ENCODE measurements at regions not wholly inside any gene's neighbourhood (a gene's known extent, or its start where the extent isn't known, plus 50 kb on each side); places are given as distances from the start of the nearest gene placed in this dataset.
"Not testable (repeated sequence)": the region's sequence is repeated elsewhere in the genome, so short reads cannot be mapped to it uniquely, and the experiment has no call there.

DNA sequence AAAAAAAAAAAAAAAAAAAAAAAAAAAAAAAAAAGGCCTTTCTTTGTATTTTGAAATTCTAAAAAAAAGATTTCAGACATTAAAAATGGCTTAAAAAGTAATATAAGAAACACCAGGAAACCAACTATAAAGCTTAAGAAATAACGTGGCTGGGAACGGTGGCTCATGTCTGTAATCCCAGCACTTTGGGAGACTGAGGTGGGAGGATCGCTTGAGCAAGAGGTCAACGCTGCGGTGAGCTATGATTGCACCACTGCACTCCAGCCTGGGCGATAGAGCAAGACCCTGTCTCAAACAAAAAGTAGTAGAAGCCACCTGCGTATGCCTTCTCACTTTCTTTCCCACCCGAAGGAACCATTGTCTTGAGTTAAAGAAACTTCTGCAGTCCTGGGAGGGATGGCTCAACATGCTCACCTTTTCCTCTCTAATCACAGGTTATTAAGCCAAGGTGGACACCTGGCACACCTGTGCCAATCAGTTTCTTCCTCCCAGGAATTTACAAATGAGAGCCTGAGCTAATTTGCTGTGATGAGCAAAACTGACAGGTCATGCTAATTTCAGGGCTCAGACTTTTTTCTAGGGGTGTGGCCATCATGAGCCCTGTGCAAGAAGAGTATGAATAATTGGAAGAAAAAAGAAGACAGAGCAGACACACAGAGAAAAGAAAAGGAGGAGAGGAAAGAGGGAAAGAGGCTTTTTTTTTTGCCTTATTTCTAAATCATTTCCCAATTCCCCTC lies 72.0 kb upstream of the PARD3 start:
- DNase-seq (ENCODE audit: low spot score in 2 of 2) (no peak), ATAC-seq (no peak)
- Mint-ChIP-seq H3K36me3 (no peaks in the 10 kb centered on the region), H3K27ac (no peak overlapping the region), H3K9me3 (no peaks in the 10 kb centered on the region)

DNA sequence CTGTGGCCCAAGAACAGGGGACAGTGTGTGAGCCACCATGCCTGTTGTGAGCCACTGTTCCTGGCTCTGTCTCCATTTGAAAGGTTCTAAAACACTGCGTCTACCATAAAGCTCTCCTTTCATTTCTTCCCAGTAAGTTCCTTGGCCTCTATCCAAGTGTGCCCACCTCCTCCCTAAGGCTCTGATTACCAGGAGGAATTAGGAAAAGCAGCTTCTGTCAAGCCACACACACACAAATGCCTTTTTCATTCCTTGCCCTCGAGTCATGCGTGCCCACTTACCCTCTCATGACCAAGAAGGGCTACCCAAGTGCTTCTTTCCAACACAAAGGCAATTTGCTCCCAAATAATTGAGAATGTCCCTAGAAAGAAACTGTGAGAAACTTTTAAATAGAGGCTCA lies 70.8 kb upstream of the PARD3 start:
- no peak overlapping the region for H3K27ac Mint-ChIP-seq
- DNase-seq (ENCODE audit: low spot score in 2 of 2) (no peak), ATAC-seq (no peak)
- no peaks in the 10 kb centered on the region for H3K36me3 Mint-ChIP-seq
- no peaks in the 10 kb centered on the region for H3K9me3 Mint-ChIP-seq

GRCh38 chr10:34885011-34885410 lies 69.9 kb upstream of the PARD3 start:
- H3K9me3 Mint-ChIP-seq = no peaks in the 10 kb centered on the region
- ATAC-seq (no peak), DNase-seq (ENCODE audit: low spot score in 2 of 2) (no peak)
- H3K36me3 Mint-ChIP-seq = no peaks in the 10 kb centered on the region
- H3K27ac Mint-ChIP-seq = no peak overlapping the region

GRCh38 chr10:34884272-34884952 lies 69.3 kb upstream of the PARD3 start:
- ATAC-seq (no peak), DNase-seq (ENCODE audit: low spot score in 2 of 2) (no peak)
- H3K36me3 Mint-ChIP-seq = no peaks in the 10 kb centered on the region
- no peaks in the 10 kb centered on the region for H3K9me3 Mint-ChIP-seq
- H3K27ac Mint-ChIP-seq = no peak overlapping the region

- Mint-ChIP-seq H3K9me3 (no peaks in the 10 kb centered on the region), H3K27ac (no peak overlapping the region), H3K36me3 (no peaks in the 10 kb centered on the region)
- no peak for DNase-seq (ENCODE audit: low spot score in 2 of 2)
- ATAC-seq = no peak
These were observed 65.7 kb upstream of the PARD3 start for GRCh38 chr10:34880817-34881216.

DNA sequence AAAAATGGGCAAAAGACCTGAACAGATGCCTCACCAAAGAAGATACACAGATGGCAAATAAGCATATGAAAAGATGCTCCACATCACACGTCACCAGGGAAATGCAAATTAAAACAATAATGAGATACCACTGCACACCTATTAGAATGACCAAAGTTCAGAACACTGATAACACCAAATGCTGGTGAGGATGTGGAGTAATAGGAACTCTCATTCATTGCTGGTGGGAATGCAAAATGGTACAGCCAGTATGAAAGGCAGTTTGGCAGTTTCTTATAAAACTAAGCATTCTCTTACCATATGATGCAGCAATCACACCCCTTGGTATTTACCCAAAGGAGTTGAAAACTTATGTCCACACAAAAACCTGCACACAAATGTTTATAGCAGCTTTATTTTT lies 63.6 kb upstream of the PARD3 start:
- H3K36me3 Mint-ChIP-seq; H3K9me3 Mint-ChIP-seq; H3K27ac Mint-ChIP-seq; ATAC-seq; DNase-seq (ENCODE audit: low spot score in 2 of 2): not testable (repeated sequence)

- Mint-ChIP-seq H3K27ac (no peak overlapping the region), H3K36me3 (no peaks in the 10 kb centered on the region), H3K9me3 (peaks cover 0 to 5% of the 10 kb centered on the region in 2 donors)
- ATAC-seq (no peak), DNase-seq (ENCODE audit: low spot score in 2 of 2) (no peak)
These were observed 60.0 kb upstream of the PARD3 start for GRCh38 chr10:34875061-34875460.

GRCh38 chr10:34872820-34873219 lies 57.7 kb upstream of the PARD3 start:
- H3K9me3 Mint-ChIP-seq = peaks cover 0 to 5% of the 10 kb centered on the region in 2 donors

GRCh38 chr10:34869135-34869836 lies 54.2 kb upstream of the PARD3 start:
- no peak for DNase-seq (ENCODE audit: low spot score in 2 of 2)
- no peaks in the 10 kb centered on the region for H3K36me3 Mint-ChIP-seq
- ATAC-seq = no peak
- H3K27ac Mint-ChIP-seq = no peak overlapping the region
- peaks cover 0 to 5% of the 10 kb centered on the region in 2 donors for H3K9me3 Mint-ChIP-seq

More at GRCh38 chr10:34872820-34873219, 57.7 kb upstream of the PARD3 start:
- DNase-seq (ENCODE audit: low spot score in 2 of 2) (no peak), ATAC-seq (no peak)
- no peaks in the 10 kb centered on the region for H3K36me3 Mint-ChIP-seq
- H3K27ac Mint-ChIP-seq = no peak overlapping the region

GRCh38 chr10:34868589-34868988 lies 53.5 kb upstream of the PARD3 start:
- DNase-seq (ENCODE audit: low spot score in 2 of 2) = no peak
- H3K9me3 Mint-ChIP-seq = peaks cover 0 to 5% of the 10 kb centered on the region in 2 donors
- H3K27ac Mint-ChIP-seq = no peak overlapping the region

GRCh38 chr10:34866848-34867247 lies 51.8 kb upstream of the PARD3 start:
- ATAC-seq (no peak), DNase-seq (ENCODE audit: low spot score in 2 of 2) (no peak)
- no peaks in the 10 kb centered on the region for H3K9me3 Mint-ChIP-seq
- no peaks in the 10 kb centered on the region for H3K36me3 Mint-ChIP-seq
- H3K27ac Mint-ChIP-seq = no peak overlapping the region

More at GRCh38 chr10:34868589-34868988, 53.5 kb upstream of the PARD3 start:
- ATAC-seq = no peak
- no peaks in the 10 kb centered on the region for H3K36me3 Mint-ChIP-seq
